ENCODE measurements at regions not wholly inside any gene's neighbourhood (a gene's known extent, or its start where the extent isn't known, plus 50 kb on each side); places are given as distances from the start of the nearest gene placed in this dataset.
A peak's percentile ranks its signal among the peaks of the same experiment; 100 is the strongest.

DNA sequence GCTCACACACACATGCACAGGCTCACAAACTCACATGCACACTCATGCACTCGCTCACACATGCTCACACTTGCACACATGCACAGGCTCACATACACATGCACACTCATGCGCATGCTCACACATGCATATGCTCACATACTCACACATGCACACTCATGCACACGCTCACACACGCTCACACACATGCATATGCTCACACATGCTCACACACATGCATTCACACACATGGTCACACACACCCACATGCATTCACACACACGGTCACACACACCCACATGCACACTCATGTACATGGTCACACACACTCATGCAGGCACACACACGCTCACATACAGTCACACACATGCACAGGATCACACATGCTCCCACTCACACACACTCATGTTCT is 132.8 kb upstream of the SMAD3 start:
- H3K36me3 Mint-ChIP-seq (ENCODE audit: low read depth) = peaks cover 2% of the 10 kb centered on the region
- CTCF ChIA-PET = no interaction called here

DNA sequence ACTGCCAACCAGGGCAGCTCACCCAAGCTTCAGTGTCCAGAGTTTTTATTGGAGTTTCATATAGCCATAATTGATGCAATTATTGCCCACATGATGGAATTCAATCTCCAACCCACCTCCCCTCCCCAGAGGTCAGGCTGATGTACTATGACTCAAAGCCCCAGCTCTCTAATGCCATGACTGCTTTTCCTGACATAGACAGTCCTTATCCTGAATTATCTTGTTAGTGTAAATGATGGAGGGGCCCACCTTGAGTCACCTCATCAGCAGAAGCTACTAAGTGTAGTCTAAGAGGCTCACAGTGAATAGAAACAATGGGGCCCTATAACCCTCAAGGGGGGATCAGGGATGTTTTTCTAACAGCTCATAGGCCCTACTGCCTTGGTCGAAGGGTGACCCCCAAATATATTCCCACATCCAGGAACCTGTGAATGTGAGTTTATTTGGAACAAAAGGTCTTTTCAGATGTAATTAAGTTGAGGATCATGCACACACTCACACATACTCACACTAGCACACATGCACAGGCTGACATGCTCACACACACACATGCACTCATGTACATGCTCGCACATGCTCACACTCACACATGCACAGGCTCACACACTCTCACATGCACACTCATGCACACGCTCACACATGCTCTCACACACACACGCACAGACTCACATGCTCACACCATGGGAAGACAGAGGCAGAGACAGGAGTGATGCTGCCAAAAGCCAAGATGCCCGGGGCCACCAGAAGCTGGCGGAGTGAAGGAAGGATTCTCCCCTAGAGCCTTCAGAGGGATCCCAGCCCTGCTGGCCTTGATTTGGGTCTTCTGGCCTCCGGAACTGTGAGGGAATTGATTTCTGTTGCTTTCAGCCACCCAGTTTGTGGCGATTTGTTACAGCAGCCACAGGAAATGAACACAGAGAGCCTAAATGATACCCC is 131.2 kb upstream of the SMAD3 start:
- ChIA-PET CTCF (no interaction called here), POLR2A (no interaction called here)
- peaks cover 7% of the 10 kb centered on the region for H3K27me3 Mint-ChIP-seq (ENCODE audit: low read depth)
- no peak overlapping the region for H3K4me3 Mint-ChIP-seq
- DNase-seq (no peak), ATAC-seq (no peak)
- peaks cover 4% of the 10 kb centered on the region for H3K36me3 Mint-ChIP-seq (ENCODE audit: low read depth)
- H3K9me3 Mint-ChIP-seq (ENCODE audit: insufficient read depth) = peaks cover 18% of the 10 kb centered on the region
- peak overlapping the region; percentile 48 for H3K27ac Mint-ChIP-seq
- peaks cover 5% of the 10 kb centered on the region for H3K4me1 Mint-ChIP-seq (ENCODE audit: low read depth)

More for the DNA sequence above, 132.8 kb upstream of the SMAD3 start:
- H3K27ac Mint-ChIP-seq = no peak overlapping the region
- DNase-seq (no peak), ATAC-seq (no peak)
- POLR2A ChIA-PET = no interaction called here
- no peaks in the 10 kb centered on the region for H3K4me1 Mint-ChIP-seq (ENCODE audit: low read depth)
- no peak overlapping the region for H3K4me3 Mint-ChIP-seq
- peaks cover 18% of the 10 kb centered on the region for H3K9me3 Mint-ChIP-seq (ENCODE audit: insufficient read depth)
- peaks cover 11% of the 10 kb centered on the region for H3K27me3 Mint-ChIP-seq (ENCODE audit: low read depth)

DNA sequence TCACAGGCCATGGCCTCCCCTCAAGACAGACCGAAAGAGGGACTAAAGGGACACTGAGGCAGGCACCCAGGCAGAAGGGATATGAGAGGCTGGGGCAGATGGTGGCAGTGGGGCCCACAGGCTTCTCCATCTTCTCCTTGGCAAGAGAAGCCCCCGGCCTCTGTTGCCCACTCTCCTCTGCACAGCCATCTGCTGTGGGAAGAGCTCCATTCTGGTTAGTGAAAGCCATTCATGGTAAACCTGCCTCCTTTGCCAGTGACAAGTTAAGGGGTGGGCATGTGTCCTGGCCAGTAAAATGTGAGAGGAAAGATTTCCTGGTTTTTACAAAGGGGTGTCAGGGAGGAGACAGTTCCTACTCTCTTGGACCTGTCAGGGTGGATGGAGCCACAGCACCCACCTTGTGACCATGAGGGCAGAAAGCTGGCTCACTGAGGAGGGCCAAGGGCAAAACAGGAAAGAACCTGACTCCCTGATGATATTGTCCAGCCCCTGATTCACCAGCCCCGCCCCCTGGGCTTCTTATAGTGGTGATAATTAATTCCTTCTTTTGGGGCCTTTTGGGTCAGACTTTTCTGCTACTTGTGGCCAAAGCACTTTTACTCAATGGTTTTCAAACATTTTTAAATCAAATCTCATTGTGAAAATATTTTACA is 130.4 kb upstream of the SMAD3 start:
- no peak overlapping the region for H3K4me3 Mint-ChIP-seq
- H3K4me1 Mint-ChIP-seq (ENCODE audit: low read depth) = peaks cover 9% of the 10 kb centered on the region
- ChIA-PET POLR2A (no interaction called here), CTCF (no interaction called here)
- peaks cover 4% of the 10 kb centered on the region for H3K36me3 Mint-ChIP-seq (ENCODE audit: low read depth)
- H3K27ac Mint-ChIP-seq = no peak overlapping the region
- DNase-seq = no peak
- ATAC-seq = no peak
- peaks cover 5% of the 10 kb centered on the region for H3K27me3 Mint-ChIP-seq (ENCODE audit: low read depth)
- peaks cover 18% of the 10 kb centered on the region for H3K9me3 Mint-ChIP-seq (ENCODE audit: insufficient read depth)

DNA sequence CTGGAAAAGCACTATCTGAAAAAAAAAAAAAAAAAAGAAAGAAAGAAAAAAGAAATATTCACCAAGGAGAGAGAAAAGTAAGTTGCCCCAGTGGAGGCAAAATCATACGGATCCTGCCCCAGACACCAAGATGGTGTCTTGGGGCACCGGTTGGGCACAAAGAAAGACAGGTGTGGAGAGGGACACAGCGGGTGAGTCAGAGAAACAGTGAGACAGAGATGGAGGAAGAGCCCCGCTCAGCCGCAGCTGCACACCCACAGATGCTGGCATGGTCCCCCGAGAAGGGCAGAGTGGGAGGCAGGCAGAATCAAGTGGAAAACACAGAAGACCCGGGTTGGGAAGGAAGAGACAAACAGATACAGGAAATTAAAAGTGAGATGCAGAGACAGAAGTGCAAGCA is 129.7 kb upstream of the SMAD3 start:
- ATAC-seq (no peak), DNase-seq (no peak)
- Mint-ChIP-seq H3K27ac (no peak overlapping the region), H3K36me3 (ENCODE audit: low read depth) (peaks cover 4% of the 10 kb centered on the region), H3K9me3 (ENCODE audit: insufficient read depth) (peaks cover 18% of the 10 kb centered on the region), H3K4me1 (ENCODE audit: low read depth) (peaks cover 16% of the 10 kb centered on the region), H3K27me3 (ENCODE audit: low read depth) (peaks cover 5% of the 10 kb centered on the region), H3K4me3 (no peak overlapping the region)
- POLR2A ChIA-PET = no interaction called here
- CTCF ChIA-PET = no interaction called here

DNA sequence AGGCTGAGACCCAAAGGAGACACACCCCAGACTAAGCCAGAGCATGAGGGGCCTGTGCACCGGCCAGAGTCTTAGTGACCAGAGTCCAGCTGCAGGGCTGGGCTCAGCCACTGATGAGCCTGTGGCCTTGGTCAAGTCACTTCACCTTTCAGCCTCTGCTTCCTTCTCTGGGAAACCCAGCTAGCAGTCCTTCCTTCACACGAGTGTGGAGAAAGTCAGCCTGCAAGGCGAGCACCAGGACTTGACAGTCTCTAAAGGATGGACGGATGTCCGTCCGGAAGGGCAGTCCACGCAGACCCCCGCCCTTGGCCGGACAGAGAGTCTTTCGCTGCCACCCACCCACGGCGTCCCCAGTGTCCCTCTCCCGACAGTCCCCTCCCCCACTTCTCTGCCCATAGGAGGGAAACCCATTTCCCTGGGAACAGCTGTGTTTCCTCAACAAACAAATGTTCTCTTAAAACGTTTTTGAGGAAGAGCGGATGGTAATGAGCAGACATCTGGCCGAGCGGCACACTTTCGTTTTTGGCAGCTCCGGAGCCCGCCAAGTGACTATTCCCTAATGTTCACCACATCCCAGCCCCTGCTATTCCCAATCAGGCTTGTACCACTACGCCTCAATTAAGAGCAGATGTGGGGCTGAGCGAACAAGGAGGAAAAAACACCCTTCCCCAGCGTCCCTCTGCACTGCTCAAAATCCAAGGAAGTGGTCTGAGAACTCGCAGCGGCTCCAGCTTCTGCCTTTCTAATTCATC is 129.1 kb upstream of the SMAD3 start:
- DNase-seq (no peak), ATAC-seq (no peak)
- Mint-ChIP-seq H3K36me3 (ENCODE audit: low read depth) (peaks cover 4% of the 10 kb centered on the region), H3K27ac (no peak overlapping the region), H3K9me3 (ENCODE audit: insufficient read depth) (peaks cover 18% of the 10 kb centered on the region), H3K4me3 (no peak overlapping the region), H3K27me3 (ENCODE audit: low read depth) (peaks cover 5% of the 10 kb centered on the region), H3K4me1 (ENCODE audit: low read depth) (peaks cover 16% of the 10 kb centered on the region)
- ChIA-PET POLR2A (no interaction called here), CTCF (no interaction called here)

DNA sequence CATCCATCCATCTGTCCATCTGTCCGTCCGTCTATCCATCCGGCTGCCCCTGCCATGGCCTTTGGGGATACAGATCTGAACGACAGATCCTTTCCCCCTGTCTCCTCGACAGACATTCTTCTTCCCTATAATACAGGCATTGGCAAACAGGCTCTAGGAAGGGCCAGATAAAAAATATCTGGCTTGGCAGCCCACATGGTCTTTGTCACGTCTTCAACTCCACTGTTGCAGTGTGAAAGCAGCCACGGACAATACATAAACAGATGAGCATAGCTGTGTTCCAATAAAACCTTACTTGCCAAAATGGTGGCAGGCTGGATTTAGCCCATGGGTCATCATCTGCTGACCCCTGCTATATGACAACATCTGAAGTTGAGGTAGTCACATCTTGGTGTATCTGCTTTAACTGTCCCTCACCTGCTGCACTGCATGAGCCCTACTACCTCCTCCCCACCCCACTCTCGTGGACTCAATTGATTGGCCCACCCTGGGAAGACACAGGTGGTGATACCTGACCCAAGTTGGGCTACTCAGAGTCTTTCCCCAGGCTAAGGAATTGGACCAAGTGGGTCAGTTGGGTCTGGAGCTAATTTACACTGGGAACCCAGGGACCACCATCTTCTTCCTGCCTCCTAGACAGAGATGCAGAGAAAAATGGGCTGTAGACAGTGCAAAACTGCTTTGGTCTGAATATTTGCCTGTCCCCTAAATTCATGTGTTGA is 128.4 kb upstream of the SMAD3 start:
- H3K27ac Mint-ChIP-seq = no peak overlapping the region
- ChIA-PET CTCF (no interaction called here), POLR2A (no interaction called here)
- H3K27me3 Mint-ChIP-seq (ENCODE audit: low read depth) = peaks cover 5% of the 10 kb centered on the region
- H3K4me3 Mint-ChIP-seq = no peak overlapping the region
- H3K4me1 Mint-ChIP-seq (ENCODE audit: low read depth) = peaks cover 16% of the 10 kb centered on the region
- no peak for ATAC-seq
- peaks cover 18% of the 10 kb centered on the region for H3K9me3 Mint-ChIP-seq (ENCODE audit: insufficient read depth)
- peaks cover 4% of the 10 kb centered on the region for H3K36me3 Mint-ChIP-seq (ENCODE audit: low read depth)
- no peak for DNase-seq

DNA sequence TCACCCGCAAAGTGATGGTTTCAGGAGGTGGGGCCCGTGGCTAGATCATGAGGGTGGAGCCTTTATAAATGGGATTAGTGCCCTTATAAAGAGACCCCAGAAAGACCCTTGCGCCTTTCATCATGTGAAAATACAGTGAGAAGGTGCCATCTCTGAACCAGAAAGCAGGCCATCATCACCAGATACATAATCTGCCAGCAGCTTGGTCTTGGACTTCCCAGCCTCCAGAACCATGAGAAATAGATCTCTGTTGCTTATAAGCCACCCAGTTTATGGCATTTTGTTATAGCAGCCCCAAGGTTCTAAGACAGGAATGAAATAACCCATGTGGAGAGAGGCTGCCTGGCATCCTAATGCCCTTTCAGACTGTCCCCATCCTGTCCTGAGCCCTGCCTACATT is 127.8 kb upstream of the SMAD3 start:
- Mint-ChIP-seq H3K4me1 (ENCODE audit: low read depth) (peaks cover 16% of the 10 kb centered on the region), H3K27ac (no peak overlapping the region), H3K9me3 (ENCODE audit: insufficient read depth) (peaks cover 18% of the 10 kb centered on the region), H3K27me3 (ENCODE audit: low read depth) (peaks cover 5% of the 10 kb centered on the region), H3K4me3 (no peak overlapping the region), H3K36me3 (ENCODE audit: low read depth) (peaks cover 4% of the 10 kb centered on the region)
- CTCF ChIA-PET = no interaction called here
- POLR2A ChIA-PET = no interaction called here
- ATAC-seq = no peak
- no peak for DNase-seq

DNA sequence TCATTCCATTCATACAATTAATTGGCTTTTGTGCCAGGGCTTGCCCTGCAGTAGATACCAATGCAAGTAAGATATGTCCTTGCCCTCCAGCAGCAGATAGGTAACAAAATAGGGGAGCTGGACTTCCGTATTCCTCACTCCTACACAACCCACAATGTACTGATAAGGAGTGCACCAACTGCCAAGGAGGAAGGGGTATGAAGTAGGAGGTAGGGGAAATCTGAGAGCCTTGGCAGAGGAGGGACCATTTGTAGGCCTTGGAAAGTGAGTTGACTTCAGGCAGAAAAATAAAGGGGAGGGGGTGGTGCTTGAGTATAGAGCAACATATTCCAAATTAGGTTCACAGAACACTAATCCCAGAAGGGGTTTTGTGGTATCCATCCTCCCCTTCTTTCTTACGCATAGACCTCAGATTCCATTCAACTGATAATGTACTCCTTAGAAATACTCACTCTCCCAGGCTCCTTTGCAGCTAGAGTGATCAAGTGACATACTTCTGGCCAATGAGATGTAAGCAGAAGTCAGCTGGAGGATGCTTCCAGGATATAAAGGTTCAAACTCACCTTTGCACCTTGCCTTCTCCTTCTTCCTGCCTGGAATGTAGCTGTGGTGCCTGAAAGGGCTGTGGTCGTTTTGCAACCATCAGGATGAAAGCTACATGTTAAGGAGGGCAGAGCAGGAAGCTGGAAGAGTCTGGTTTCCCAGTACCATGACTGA is 127.1 kb upstream of the SMAD3 start:
- CTCF ChIA-PET = interaction anchor here (1.8 kb wide), 1 partner anchor 362 kb away, joined by 4 read pairs; no protein-coding TSS in a partner anchor
- Mint-ChIP-seq H3K4me3 (no peak overlapping the region), H3K9me3 (ENCODE audit: insufficient read depth) (peaks cover 14% of the 10 kb centered on the region), H3K36me3 (ENCODE audit: low read depth) (peaks cover 4% of the 10 kb centered on the region), H3K27ac (no peak overlapping the region), H3K27me3 (ENCODE audit: low read depth) (peaks cover 2% of the 10 kb centered on the region), H3K4me1 (ENCODE audit: low read depth) (peaks cover 16% of the 10 kb centered on the region)
- POLR2A ChIA-PET = no interaction called here
- DNase-seq (no peak), ATAC-seq (no peak)

DNA sequence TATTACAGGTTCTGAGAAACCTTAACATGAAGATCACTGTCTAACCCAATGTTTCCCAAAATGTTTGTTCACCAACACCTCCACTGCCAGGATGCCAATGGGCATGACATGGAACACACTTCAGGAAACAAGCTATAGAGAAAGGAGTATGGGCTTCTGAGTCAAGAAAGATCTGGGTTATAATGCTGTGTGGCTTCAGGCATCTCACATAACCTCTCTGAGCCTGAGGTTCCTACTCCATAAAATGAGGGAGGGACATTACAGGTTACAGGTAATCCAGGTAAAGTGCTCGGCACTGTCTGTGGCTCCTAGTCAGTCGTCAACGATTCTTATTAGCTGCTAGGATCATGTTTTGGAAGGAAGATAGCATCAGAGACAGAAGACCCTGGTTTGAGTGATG is 126.4 kb upstream of the SMAD3 start:
- H3K4me1 Mint-ChIP-seq (ENCODE audit: low read depth) = peaks cover 16% of the 10 kb centered on the region
- peaks cover 4% of the 10 kb centered on the region for H3K36me3 Mint-ChIP-seq (ENCODE audit: low read depth)
- no peak for ATAC-seq
- ChIA-PET POLR2A (interaction anchor here (0.9 kb wide), 1 partner anchor 496 kb away, joined by 3 read pairs; no protein-coding TSS in a partner anchor), CTCF (interaction anchor here (1.8 kb wide), 1 partner anchor 361 kb away, joined by 4 read pairs; no protein-coding TSS in a partner anchor)
- H3K9me3 Mint-ChIP-seq (ENCODE audit: insufficient read depth) = peaks cover 8% of the 10 kb centered on the region
- H3K4me3 Mint-ChIP-seq = no peak overlapping the region
- DNase-seq = no peak
- H3K27me3 Mint-ChIP-seq (ENCODE audit: low read depth) = peaks cover 2% of the 10 kb centered on the region
- no peak overlapping the region for H3K27ac Mint-ChIP-seq

DNA sequence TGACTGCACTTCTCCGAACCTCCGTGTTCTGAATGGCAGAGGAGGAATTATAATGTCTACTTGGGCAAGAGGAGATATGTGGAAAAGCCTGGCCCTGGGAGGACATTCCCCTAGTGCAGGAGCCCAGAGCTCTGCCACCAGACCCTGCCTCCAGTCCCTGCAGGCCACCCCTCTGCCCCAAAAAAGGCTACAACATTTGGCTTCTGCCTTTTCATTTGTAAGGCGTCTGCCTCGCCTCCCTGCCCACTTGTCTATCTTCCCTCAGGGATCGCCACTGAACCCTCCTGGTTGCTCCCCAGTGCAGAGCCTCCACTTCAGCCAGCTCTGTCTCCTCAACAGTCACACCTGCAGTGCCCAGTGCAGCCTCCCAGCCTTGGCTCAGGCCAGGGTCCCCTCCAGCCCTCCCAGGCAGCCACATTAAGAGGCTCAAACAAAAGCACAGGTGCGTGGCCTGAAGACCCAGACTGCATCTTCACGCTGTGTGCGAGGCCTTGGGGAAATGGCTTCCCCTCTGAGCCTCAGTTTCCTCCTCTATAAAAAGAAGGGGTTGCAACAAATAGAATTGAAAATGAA is 125.9 kb upstream of the SMAD3 start:
- Mint-ChIP-seq H3K27me3 (ENCODE audit: low read depth) (no peaks in the 10 kb centered on the region), H3K4me1 (ENCODE audit: low read depth) (peaks cover 16% of the 10 kb centered on the region), H3K36me3 (ENCODE audit: low read depth) (peaks cover 2% of the 10 kb centered on the region), H3K27ac (no peak overlapping the region), H3K9me3 (ENCODE audit: insufficient read depth) (peaks cover 8% of the 10 kb centered on the region), H3K4me3 (no peak overlapping the region)
- no peak for DNase-seq
- ChIA-PET POLR2A (interaction anchor here (0.9 kb wide), 1 partner anchor 495 kb away, joined by 3 read pairs; no protein-coding TSS in a partner anchor), CTCF (interaction anchor here (1.0 to 1.8 kb wide), 3 partner anchors 36 to 365 kb away, joined by 3 to 4 read pairs (median 3); no protein-coding TSS in a partner anchor)
- ATAC-seq = no peak

DNA sequence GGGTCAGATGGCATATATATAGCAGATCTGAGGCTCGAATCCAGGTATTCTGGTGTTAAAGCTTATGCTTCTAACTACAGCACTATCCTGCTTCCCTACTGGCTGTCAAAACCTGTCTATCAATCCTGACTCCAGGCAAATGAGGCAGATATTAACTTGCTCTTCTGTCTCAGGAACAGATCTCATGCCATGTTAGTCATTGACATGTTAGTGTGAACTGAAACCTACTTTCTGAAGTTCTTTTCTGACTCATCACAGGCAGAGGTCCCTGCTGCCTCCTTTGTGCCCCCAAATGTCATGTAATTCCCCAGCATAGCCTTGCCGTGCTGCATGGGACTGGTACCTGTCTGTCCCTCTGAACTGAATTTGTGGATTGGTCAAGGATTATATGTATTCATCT is 125.0 kb upstream of the SMAD3 start:
- DNase-seq (no peak), ATAC-seq (no peak)
- peaks cover 2% of the 10 kb centered on the region for H3K36me3 Mint-ChIP-seq (ENCODE audit: low read depth)
- CTCF ChIA-PET = interaction anchor here (0.6 to 1.1 kb wide), 3 partner anchors 37 to 364 kb away, joined by 3 read pairs; no protein-coding TSS in a partner anchor
- H3K27ac Mint-ChIP-seq = no peak overlapping the region
- H3K4me3 Mint-ChIP-seq = no peak overlapping the region
- POLR2A ChIA-PET = no interaction called here
- H3K4me1 Mint-ChIP-seq (ENCODE audit: low read depth) = peaks cover 16% of the 10 kb centered on the region
- H3K27me3 Mint-ChIP-seq (ENCODE audit: low read depth) = no peaks in the 10 kb centered on the region
- H3K9me3 Mint-ChIP-seq (ENCODE audit: insufficient read depth) = peaks cover 3% of the 10 kb centered on the region
